HepG2 (cell line): ENCODE measurements at regions not wholly inside any gene's neighbourhood (a gene's known extent, or its start where the extent isn't known, plus 50 kb on each side); places are given as distances from the start of the nearest gene placed in this dataset.

ENCODE experiments used
- ATAC-seq: fragments of 200-7000 bp; cut with Tn5 transposase; 3 replicates; pipeline ENCODE4 v1.9.1; 2020; ENCODE audit warnings: mild to moderate bottlenecking, moderate library complexity
- BruUV-seq: library from RNA; stranded (reverse); fragments of 400-500 nt; replicated peaks from 2 replicates; lab custom pipeline; 2021; lab: Mats Ljungman, UMichigan
- CTCF ChIA-PET: fragments of 300-600 bp; formaldehyde crosslinking; extraction: SDS; loops from one replicate; lab custom pipeline; 2021; ENCODE audit warnings: low total read pairs, inconsistent platforms, low intra/inter-chr PET ratio; lab: Yijun Ruan, JAX
- POLR2A ChIA-PET: fragments of 350-600 bp; sonication (Branson Sonifier 250); formaldehyde crosslinking; loops from one replicate; lab custom pipeline; 2020; ENCODE audit warnings: antibody characterized with exemption, inconsistent platforms; lab: Yijun Ruan, JAX
- DNase-seq: peaks from one replicate; pipeline ENCODE4 v3.0.0-alpha.2; 2015; ENCODE audit warnings: low spot score
- FAIRE-seq: peaks from 3 replicates; lab custom pipeline; 2011; peaks lifted over from hg19 to GRCh38; lab: Jason Lieb, UNC
- H2AFZ ChIP-seq: one replicate; pipeline ENCODE4 v1.6.1; 2011; ENCODE audit warnings: low read length, inconsistent platforms
- H3K27ac ChIP-seq: fragments of 300-600 bp; 3 replicates; pipeline ENCODE4 v1.8.0; 2011; ENCODE audit warnings: mixed run types, mild to moderate bottlenecking, mixed read lengths, low read length, inconsistent platforms; ENCODE audit not compliant: insufficient read depth; ENCODE audit errors: extremely low read length
- H3K27me3 ChIP-seq, 2 experiments: fragments of 200-600 bp in 1 of 2; 2 replicates in 1 of 2; 3 replicates in 1 of 2; pipeline versions ENCODE4 v1.6.0 to v1.8.0; 2011; ENCODE audit warnings: low read length in 2 of 2, mild to moderate bottlenecking in 2 of 2, moderate library complexity in 2 of 2, inconsistent platforms in 1 of 2; ENCODE audit not compliant: insufficient read depth in 2 of 2, control insufficient read depth in 1 of 2
- H3K36me3 ChIP-seq, 2 experiments: fragments of 200-600 bp in 1 of 2; replicated peaks in 1 of 2; 2 replicates in 1 of 2; 3 replicates in 1 of 2; pipeline versions ENCODE4 v1.5.1 to v1.8.0; 2011; ENCODE audit warnings: low read length in 2 of 2, inconsistent platforms in 1 of 2; ENCODE audit not compliant: insufficient read depth in 2 of 2, control insufficient read depth in 1 of 2
- H3K4me1 ChIP-seq: 2 replicates; pipeline ENCODE4 v1.5.1; 2012; ENCODE audit warnings: low read length, inconsistent platforms; ENCODE audit not compliant: insufficient read depth
- H3K4me2 ChIP-seq: 2 replicates; pipeline ENCODE4 v1.6.0; 2011; ENCODE audit warnings: low read depth, low read length, inconsistent platforms
- H3K4me3 ChIP-seq, 3 experiments: fragments of 200-600 bp in 1 of 3; sonication (generic), shearing (Covaris generic) in 1 of 3; replicated peaks in 1 of 3; 2 replicates each; pipeline ENCODE4 v1.5.1; 2011 to 2016; ENCODE audit warnings: low read length in 3 of 3, inconsistent platforms in 2 of 3, low read depth in 2 of 3, mild to moderate bottlenecking in 2 of 3, control low read depth in 1 of 3, mixed read lengths in 1 of 3; ENCODE audit not compliant: insufficient read depth in 1 of 3
- H3K79me2 ChIP-seq: one replicate; pipeline ENCODE4 v1.6.1; 2011; ENCODE audit warnings: low read length, inconsistent platforms; ENCODE audit not compliant: insufficient read depth
- H3K9ac ChIP-seq: 2 replicates; pipeline ENCODE4 v1.6.0; 2011; ENCODE audit warnings: mild to moderate bottlenecking, low read depth, low read length, inconsistent platforms; ENCODE audit not compliant: insufficient read depth
- H3K9me3 ChIP-seq: 2 replicates; pipeline ENCODE4 v1.5.1; 2012; ENCODE audit warnings: mild to moderate bottlenecking, low read length
- H4K20me1 ChIP-seq: 2 replicates; pipeline ENCODE4 v1.6.0; 2011; ENCODE audit warnings: inconsistent platforms, mild to moderate bottlenecking, low read length, moderate library complexity; ENCODE audit not compliant: insufficient read depth
- AGO1 ChIP-seq: fragments of 200-400 bp; formaldehyde crosslinking; IDR thresholded peaks from 2 replicates; pipeline ENCODE4 v1.6.1; 2017; ENCODE audit warnings: mild to moderate bottlenecking, low read depth, low read length, moderate library complexity; ENCODE audit not compliant: poor library complexity, severe bottlenecking
- AHR ChIP-seq: IDR thresholded peaks from 2 replicates; pipeline ENCODE4 v1.6.1; 2018; ENCODE audit warnings: missing genetic modification reagents, missing compliant biosample characterization
- CBFB ChIP-seq: sonication (generic); formaldehyde crosslinking; IDR thresholded peaks from 2 replicates; pipeline ENCODE4 v1.4.0; 2020; ENCODE audit warnings: missing genetic modification reagents
- CBX5 ChIP-seq: sonication (generic); formaldehyde crosslinking; IDR thresholded peaks from 2 replicates; pipeline ENCODE4 v1.4.0; 2020; ENCODE audit warnings: missing genetic modification reagents, borderline replicate concordance
- EED ChIP-seq: sonication (generic); formaldehyde crosslinking; IDR thresholded peaks from 2 replicates; pipeline ENCODE4 v1.5.0; 2020; ENCODE audit warnings: mild to moderate bottlenecking, missing genetic modification reagents
- GFI1 ChIP-seq: sonication (generic); formaldehyde crosslinking; IDR thresholded peaks from 2 replicates; pipeline ENCODE4 v1.5.0; 2020; ENCODE audit warnings: missing genetic modification reagents, mild to moderate bottlenecking, borderline replicate concordance
- HDAC1 ChIP-seq: sonication (generic); formaldehyde crosslinking; IDR thresholded peaks from 2 replicates; pipeline ENCODE4 v1.5.1; 2020; ENCODE audit warnings: mild to moderate bottlenecking, missing genetic modification reagents
- NFYB ChIP-seq: sonication (generic); formaldehyde crosslinking; IDR thresholded peaks from 2 replicates; pipeline ENCODE4 v1.4.0; 2020; ENCODE audit warnings: missing genetic modification reagents
- RARA ChIP-seq: IDR thresholded peaks from 2 replicates; pipeline ENCODE4 v1.6.1; 2016; ENCODE audit warnings: missing genetic modification reagents, missing compliant biosample characterization
- ZNF256 ChIP-seq: sonication (generic); formaldehyde crosslinking; conservative IDR thresholded peaks from 2 replicates; pipeline ENCODE4 v1.4.0; 2020; ENCODE audit warnings: missing genetic modification reagents
- ZNF383 ChIP-seq: sonication (generic); formaldehyde crosslinking; IDR thresholded peaks from 2 replicates; pipeline ENCODE4 v1.4.0; 2020; ENCODE audit warnings: missing genetic modification reagents, mild to moderate bottlenecking, borderline replicate concordance
- ZNF431 ChIP-seq: sonication (generic); formaldehyde crosslinking; IDR thresholded peaks from 2 replicates; pipeline ENCODE4 v1.9.0; 2022; ENCODE audit warnings: missing genetic modification reagents, low read depth, mild to moderate bottlenecking, borderline replicate concordance
- ZNF512 ChIP-seq: sonication (generic); formaldehyde crosslinking; IDR thresholded peaks from 2 replicates; pipeline ENCODE4 v1.4.0; 2020; ENCODE audit warnings: mild to moderate bottlenecking, missing genetic modification reagents
- ZNF766 ChIP-seq: sonication (generic); formaldehyde crosslinking; IDR thresholded peaks from 2 replicates; pipeline ENCODE4 v1.5.0; 2020; ENCODE audit warnings: missing genetic modification reagents, borderline replicate concordance
- WGBS: methylation state at CpG from one replicate; pipeline ENCODE4 v1.1.6; 2017; ENCODE audit warnings: low lambda C conversion rate; 5-methylcytosine and 5-hydroxymethylcytosine counted together
- in situ Hi-C: cut with HindIII; loops from 2 replicates; pipeline ENCODE4 v1.10.0; 2017; ENCODE audit warnings: low pct_unique_long_range_greater_than_20kb; ENCODE audit not compliant: extremely low pct_ligation_motif_present
- intact Hi-C: fragments of 100-400 bp; cut with micrococcal nuclease; formaldehyde crosslinking; loops from one replicate; pipeline ENCODE4 v1.10.0; 2022; ENCODE audit not compliant: unreplicated experiment

GRCh38 chr1:34418166-34418565 is 241.5 kb downstream of the C1orf94 start:
- intact Hi-C loops, result no loop called here

More at GRCh38 chr1:34418166-34418565, 241.5 kb downstream of the C1orf94 start:
- DNase-seq (no peak), ATAC-seq (no peak), FAIRE-seq (no peak)
- Histone ChIP-seq H3K79me2 (no peaks in the 10 kb centered on the region), H3K4me3 (no peak overlapping the region), H3K27me3 (no peaks in the 10 kb centered on the region), H3K9me3 (no peaks in the 10 kb centered on the region), H3K4me2 (no peak overlapping the region), H3K9ac (no peak overlapping the region), H3K27ac (no peak overlapping the region), H2AFZ (no peak overlapping the region), H4K20me1 (no peaks in the 10 kb centered on the region), H3K36me3 (no peaks in the 10 kb centered on the region), H3K4me1 (no peaks in the 10 kb centered on the region)
- in situ Hi-C loops, result no loop called here
- ChIA-PET POLR2A (no interaction called here), CTCF (no interaction called here)
- 8% methylated on average over 3 of the region's 3 CpGs for WGBS
- no TSS peak for BruUV-seq
- TF ChIP-seq ZNF431 (CRISPR knock-in tag) (no peak), EED (CRISPR knock-in tag) (no peak), GFI1 (CRISPR knock-in tag) (no peak), AGO1 (no peak), RARA (no peak), ZNF256 (CRISPR knock-in tag) (no peak), ZNF383 (CRISPR knock-in tag) (no peak), AHR (CRISPR knock-in tag) (no peak), ZNF766 (CRISPR knock-in tag) (no peak), HDAC1 (CRISPR knock-in tag) (no peak), NFYB (CRISPR knock-in tag) (no peak), CBFB (no peak), CBX5 (CRISPR knock-in tag) (no peak), ZNF512 (CRISPR knock-in tag) (no peak)
